ENCODE measurements at regions not wholly inside any gene's neighbourhood (a gene's known extent, or its start where the extent isn't known, plus 50 kb on each side); places are given as distances from the start of the nearest gene placed in this dataset.
"Not testable (repeated sequence)": the region's sequence is repeated elsewhere in the genome, so short reads cannot be mapped to it uniquely, and the experiment has no call there.

- no peak for DNase-seq
These were observed 618.4 kb upstream of the NRP1 start for GRCh38 chr10:33952692-33953360.

DNA sequence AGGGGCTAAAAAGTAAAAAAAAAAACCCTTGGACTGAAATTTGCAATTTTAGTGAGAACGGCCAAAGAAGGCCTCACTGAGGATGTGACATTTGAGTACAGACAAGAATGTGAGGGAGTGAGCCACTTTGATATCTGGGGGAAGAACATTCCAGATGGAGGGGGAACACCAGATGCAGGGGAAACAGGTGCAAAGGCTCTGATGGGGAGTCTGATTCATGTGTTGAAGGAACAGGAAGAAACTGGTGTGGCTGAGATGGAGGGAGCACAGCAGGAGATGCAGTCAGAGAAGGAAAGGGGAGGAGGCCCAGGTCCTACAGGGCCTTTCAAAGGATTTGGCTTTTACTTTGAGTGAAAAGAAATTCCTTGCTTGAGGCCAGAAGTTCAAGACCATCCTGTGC, 615.7 kb upstream of the NRP1 start:
- DNase-seq: no peak

DNA sequence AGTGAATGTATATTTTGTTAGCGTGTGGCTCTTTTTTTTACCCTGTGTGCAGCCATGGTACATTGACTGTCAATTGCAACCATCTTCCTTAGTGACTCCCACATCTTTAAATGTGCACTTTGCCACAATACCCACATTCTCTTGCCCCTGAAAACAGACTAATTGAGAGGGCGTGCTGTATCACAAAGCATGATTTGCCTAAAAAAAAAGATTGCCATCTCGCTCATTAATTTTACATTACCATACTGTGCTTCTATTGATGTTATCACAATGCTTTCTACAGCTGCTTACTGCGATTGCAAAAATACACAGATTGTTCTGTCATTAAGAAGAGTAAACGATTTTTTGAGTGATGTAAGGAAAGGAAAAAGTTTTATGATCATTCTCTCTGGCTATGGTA, 613.1 kb upstream of the NRP1 start:
- no peak for DNase-seq

DNA sequence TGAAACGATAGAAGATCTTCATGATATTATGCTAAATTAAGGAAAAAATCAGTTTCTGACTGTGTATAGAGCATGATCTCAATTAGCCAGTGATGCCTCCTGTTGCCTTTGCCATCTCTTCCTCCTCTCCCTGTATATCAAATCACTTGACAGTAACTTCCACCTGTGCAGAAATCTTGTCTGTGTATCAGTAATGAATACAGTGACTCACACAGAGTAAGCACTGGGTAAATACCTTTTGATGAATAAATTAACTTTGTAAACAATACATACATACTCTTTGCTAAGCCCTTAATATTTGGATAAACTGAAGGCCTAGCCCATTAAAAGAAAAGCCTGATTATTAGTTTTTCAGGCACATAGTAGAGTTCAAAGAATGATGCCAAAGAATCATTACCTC, 610.6 kb upstream of the NRP1 start:
- no peak for DNase-seq

GRCh38 chr10:33942508-33942907, 608.0 kb upstream of the NRP1 start:
- no peak for DNase-seq

- no peak for DNase-seq
These were observed 605.4 kb upstream of the NRP1 start for GRCh38 chr10:33939892-33940291.

GRCh38 chr10:33939410-33939809, 604.9 kb upstream of the NRP1 start:
- no peak for DNase-seq

DNA sequence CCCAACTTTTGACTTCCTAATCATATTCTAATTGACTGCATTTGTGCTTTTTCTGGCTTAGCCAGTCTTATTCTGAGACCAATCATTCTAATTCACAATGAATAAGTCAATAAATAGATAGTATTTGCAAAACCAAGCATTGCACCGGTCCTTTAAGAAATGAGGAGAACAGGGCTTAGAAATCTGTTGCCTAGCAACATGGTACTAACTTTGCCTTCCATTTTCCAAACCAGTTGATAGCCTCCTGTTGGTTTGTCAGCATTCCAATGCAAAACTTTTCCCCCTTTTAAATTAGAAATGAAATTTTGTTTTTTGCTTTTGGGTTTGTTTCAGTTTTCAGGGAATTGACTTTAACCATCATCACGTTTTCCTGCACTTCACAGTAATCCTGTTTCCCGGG, 603.5 kb upstream of the NRP1 start:
- DNase-seq: no peak

GRCh38 chr10:33937036-33937730, 602.7 kb upstream of the NRP1 start:
- DNase-seq: no peak

DNA sequence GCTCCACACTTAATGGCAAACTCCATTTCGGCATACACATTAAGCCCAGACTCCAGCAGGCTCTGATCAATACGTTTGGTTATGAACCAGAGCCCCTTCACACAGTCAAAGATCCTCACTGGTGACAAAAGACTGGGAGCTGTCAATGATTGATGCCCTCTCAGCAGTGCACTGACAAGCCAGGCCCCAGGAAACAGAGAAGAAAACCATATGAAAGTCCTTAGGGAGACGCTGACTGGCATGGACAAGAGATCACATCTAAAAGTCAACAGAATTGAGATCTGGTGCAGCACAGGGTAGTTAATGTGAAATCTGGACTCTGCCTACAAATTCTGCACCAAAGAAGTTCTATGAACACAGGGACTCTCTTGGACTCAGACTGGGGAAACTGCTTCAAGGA, 600.9 kb upstream of the NRP1 start:
- DNase-seq: no peak

GRCh38 chr10:33930079-33930478, 595.6 kb upstream of the NRP1 start:
- no peak for DNase-seq

DNA sequence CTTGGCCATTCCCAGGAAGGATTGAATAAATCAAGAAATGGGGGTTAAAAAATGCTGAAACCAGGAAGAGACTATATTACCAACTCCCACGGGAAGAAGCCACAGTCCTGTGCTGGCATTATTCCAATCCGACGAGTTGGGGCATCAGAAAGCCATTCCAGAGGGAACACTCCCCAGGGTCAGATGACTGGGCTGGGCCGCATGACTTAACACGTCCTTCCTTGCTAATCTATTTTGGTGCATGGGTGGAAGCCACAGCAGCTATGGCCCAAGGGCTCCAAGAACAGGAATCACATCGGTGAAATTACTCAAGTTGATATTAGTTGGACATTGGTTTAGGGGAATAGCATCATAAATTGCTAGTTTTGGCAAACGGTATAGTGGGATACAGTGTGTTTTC, 592.9 kb upstream of the NRP1 start:
- no peak for DNase-seq

- no peak for DNase-seq
These were observed 587.6 kb upstream of the NRP1 start for GRCh38 chr10:33921970-33922605.

- no peak for DNase-seq
These were observed 585.9 kb upstream of the NRP1 start for GRCh38 chr10:33920351-33920750.

DNA sequence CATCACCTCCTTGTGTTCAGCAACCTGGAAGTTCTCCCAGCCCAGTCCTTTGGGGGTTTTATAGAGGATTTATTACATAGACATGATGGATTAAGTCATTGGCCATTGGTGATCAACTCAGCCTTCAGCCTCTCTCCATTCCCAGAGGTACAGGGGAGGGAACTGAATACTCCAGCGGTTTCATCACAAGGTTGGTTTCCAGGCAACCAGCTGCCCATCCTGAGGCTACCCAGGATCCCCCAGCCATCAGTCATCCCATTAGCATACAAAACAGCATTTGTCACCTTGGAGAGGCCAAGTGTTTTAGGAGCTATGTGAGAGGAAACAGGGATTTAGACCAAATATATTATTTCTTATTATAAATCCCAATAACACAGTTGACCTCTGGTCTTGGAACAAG, 584.8 kb upstream of the NRP1 start:
- DNase-seq: no peak

GRCh38 chr10:33917069-33917780, 582.8 kb upstream of the NRP1 start:
- DNase-seq: no peak

DNA sequence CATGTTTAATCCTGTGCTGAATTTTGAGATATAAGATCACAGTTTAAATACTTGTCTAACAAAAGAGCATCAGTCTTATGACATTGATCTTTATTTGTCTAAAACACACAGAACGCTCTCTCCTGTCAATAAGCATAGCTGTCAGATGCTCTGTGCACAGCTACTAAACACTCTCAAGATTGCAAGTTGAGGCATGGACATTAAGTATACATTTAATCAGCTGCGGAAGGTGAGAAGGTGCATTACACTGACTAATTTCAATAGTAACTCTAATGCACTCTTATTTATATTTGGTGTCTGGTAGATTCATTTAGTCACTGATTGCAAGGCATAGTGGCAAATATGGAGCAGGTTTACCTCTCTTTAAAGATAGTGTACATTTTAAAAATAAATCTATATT, 580.3 kb upstream of the NRP1 start:
- DNase-seq: no peak

DNA sequence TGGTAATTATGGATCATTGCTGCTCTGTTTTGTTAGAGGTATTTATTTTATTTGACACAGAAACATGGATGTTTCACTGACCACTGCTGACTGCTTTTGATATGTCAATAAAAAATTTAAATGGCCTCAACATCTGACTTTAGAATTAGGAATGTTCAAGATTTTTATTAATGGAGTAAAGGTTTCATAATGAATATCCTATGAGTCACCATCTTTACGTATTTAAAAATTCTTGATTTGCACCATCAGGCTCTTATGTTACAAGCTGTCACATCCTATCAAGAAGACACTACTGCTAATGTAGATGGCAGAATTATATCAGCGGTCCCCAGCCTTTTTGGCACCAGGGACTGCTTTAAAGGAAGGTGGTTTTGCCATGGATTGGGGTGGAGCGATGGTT, 578.7 kb upstream of the NRP1 start:
- no peak for DNase-seq

- not testable (repeated sequence) for DNase-seq
These were observed 575.0 kb upstream of the NRP1 start for GRCh38 chr10:33909476-33909875.

GRCh38 chr10:33901166-33901565, 566.7 kb upstream of the NRP1 start:
- no peak for DNase-seq

DNA sequence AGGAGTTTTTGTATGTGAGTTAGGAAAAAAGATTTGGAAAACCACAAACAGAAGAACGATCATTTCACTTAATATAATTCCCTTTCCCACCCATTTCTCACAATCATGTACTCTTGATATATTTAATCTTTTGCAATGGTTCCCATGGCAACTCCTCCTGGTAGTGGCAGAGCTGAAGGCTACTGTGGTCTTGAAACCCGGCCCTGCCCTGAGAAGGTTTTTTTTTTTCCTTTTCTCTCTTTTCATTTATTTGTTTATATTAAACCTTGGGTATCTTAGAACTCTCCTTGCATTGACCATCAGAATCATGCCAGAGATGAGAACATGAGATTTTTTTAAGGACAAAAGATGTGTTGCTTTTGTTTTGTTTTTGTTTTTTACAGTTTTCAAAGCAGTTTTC, 566.1 kb upstream of the NRP1 start:
- DNase-seq: no peak

GRCh38 chr10:33899578-33900531, 565.4 kb upstream of the NRP1 start:
- DNase-seq: no peak

Data from stimulated activated CD4-positive, alpha-beta T cell treated with anti-CD3 and anti-CD28 coated beads, Interleukin-1b, Interleukin-23, amount 100 ng/mL, for 48 hours (primary cell).